ENCODE measurements at regions not wholly inside any gene's neighbourhood (a gene's known extent, or its start where the extent isn't known, plus 50 kb on each side); places are given as distances from the start of the nearest gene placed in this dataset.

GRCh38 chr2:221693365-221693764 is 121.3 kb upstream of the EPHA4 start:
- no peak for DNase-seq (ENCODE audit: low read depth, low spot score)

GRCh38 chr2:221691571-221691970 is 119.5 kb upstream of the EPHA4 start:
- H3K27me3 ChIP-seq (ENCODE audit: control insufficient read depth, extremely low read depth, insufficient read depth, low read length), result no peaks in the 10 kb centered on the region
- no peaks in the 10 kb centered on the region for H3K79me2 ChIP-seq (ENCODE audit: control insufficient read depth, insufficient read depth, low read length)
- no peak overlapping the region for H3K4me2 ChIP-seq (ENCODE audit: control insufficient read depth, extremely low read depth, insufficient read depth, low read depth, low read length)
- no peaks in the 10 kb centered on the region for H4K20me1 ChIP-seq (ENCODE audit: control insufficient read depth, extremely low read depth, insufficient read depth, low read length)
- H3K27ac ChIP-seq (ENCODE audit: control insufficient read depth, insufficient read depth, low read length), result no peak overlapping the region
- no peak overlapping the region for H2AFZ ChIP-seq (ENCODE audit: control insufficient read depth, low read length)
- H3K9me3 ChIP-seq (ENCODE audit: control insufficient read depth, low read depth, low read length), result no peaks in the 10 kb centered on the region
- H3K9me1 ChIP-seq (ENCODE audit: control insufficient read depth, extremely low read depth, insufficient read depth, low read length), result no peaks in the 10 kb centered on the region
- H3K4me3 ChIP-seq (ENCODE audit: control insufficient read depth in 2 of 3, extremely low read depth in 1 of 3, insufficient read depth in 2 of 3, low read depth in 1 of 3, low read length in 3 of 3), result no peak overlapping the region
- no peak for DNase-seq (ENCODE audit: low read depth, low spot score)
- no peak overlapping the region for H3K9ac ChIP-seq (ENCODE audit: control insufficient read depth, extremely low read depth, insufficient read depth, low read length)
- H3K36me3 ChIP-seq (ENCODE audit: control insufficient read depth in 2 of 2, extremely low read depth in 1 of 2, insufficient read depth in 2 of 2, low read length in 2 of 2), result no peaks in the 10 kb centered on the region
- dilution Hi-C loops (cut with MboI; ENCODE audit: extremely low pct_ligation_motif_present, low sequenced_read_pairs), result no loop called here
- H3K4me1 ChIP-seq (ENCODE audit: control insufficient read depth, extremely low read depth, insufficient read depth, low read length), result no peaks in the 10 kb centered on the region
- no peak for FAIRE-seq
- TF ChIP-seq EZH2 (IDR thresholded peaks at IDR 0.05; ENCODE audit: low read length), result no peak
- no peak for TF ChIP-seq CTCF (optimal IDR thresholded peaks at IDR 0.05 in 1 of 3, IDR thresholded peaks at IDR 0.05 in 1 of 3, conservative IDR thresholded peaks at IDR 0.05 in 1 of 3; ENCODE audit: extremely low read depth in 1 of 3, insufficient read depth in 2 of 3, low read length in 3 of 3)

More at GRCh38 chr2:221693365-221693764, 121.3 kb upstream of the EPHA4 start:
- no peaks in the 10 kb centered on the region for H3K27me3 ChIP-seq (ENCODE audit: control insufficient read depth, extremely low read depth, insufficient read depth, low read length)
- TF ChIP-seq EZH2 (IDR thresholded peaks at IDR 0.05; ENCODE audit: low read length) (no peak), CTCF (optimal IDR thresholded peaks at IDR 0.05 in 1 of 3, IDR thresholded peaks at IDR 0.05 in 1 of 3, conservative IDR thresholded peaks at IDR 0.05 in 1 of 3; ENCODE audit: extremely low read depth in 1 of 3, insufficient read depth in 2 of 3, low read length in 3 of 3) (no peak)
- no peak for FAIRE-seq
- no peaks in the 10 kb centered on the region for H3K79me2 ChIP-seq (ENCODE audit: control insufficient read depth, insufficient read depth, low read length)
- no peak overlapping the region for H3K4me3 ChIP-seq (ENCODE audit: control insufficient read depth in 2 of 3, extremely low read depth in 1 of 3, insufficient read depth in 2 of 3, low read depth in 1 of 3, low read length in 3 of 3)
- no peaks in the 10 kb centered on the region for H3K4me1 ChIP-seq (ENCODE audit: control insufficient read depth, extremely low read depth, insufficient read depth, low read length)
- H3K27ac ChIP-seq (ENCODE audit: control insufficient read depth, insufficient read depth, low read length), result no peak overlapping the region
- no peaks in the 10 kb centered on the region for H3K36me3 ChIP-seq (ENCODE audit: control insufficient read depth in 2 of 2, extremely low read depth in 1 of 2, insufficient read depth in 2 of 2, low read length in 2 of 2)
- no peaks in the 10 kb centered on the region for H4K20me1 ChIP-seq (ENCODE audit: control insufficient read depth, extremely low read depth, insufficient read depth, low read length)
- H3K9ac ChIP-seq (ENCODE audit: control insufficient read depth, extremely low read depth, insufficient read depth, low read length), result no peak overlapping the region
- H2AFZ ChIP-seq (ENCODE audit: control insufficient read depth, low read length), result no peak overlapping the region
- no peak overlapping the region for H3K4me2 ChIP-seq (ENCODE audit: control insufficient read depth, extremely low read depth, insufficient read depth, low read depth, low read length)
- H3K9me1 ChIP-seq (ENCODE audit: control insufficient read depth, extremely low read depth, insufficient read depth, low read length), result no peaks in the 10 kb centered on the region
- no peaks in the 10 kb centered on the region for H3K9me3 ChIP-seq (ENCODE audit: control insufficient read depth, low read depth, low read length)
- dilution Hi-C loops (cut with MboI; ENCODE audit: extremely low pct_ligation_motif_present, low sequenced_read_pairs), result no loop called here

All from keratinocyte (primary cell).